ENCODE measurements at regions not wholly inside any gene's neighbourhood (a gene's known extent, or its start where the extent isn't known, plus 50 kb on each side); places are given as distances from the start of the nearest gene placed in this dataset.

DNA sequence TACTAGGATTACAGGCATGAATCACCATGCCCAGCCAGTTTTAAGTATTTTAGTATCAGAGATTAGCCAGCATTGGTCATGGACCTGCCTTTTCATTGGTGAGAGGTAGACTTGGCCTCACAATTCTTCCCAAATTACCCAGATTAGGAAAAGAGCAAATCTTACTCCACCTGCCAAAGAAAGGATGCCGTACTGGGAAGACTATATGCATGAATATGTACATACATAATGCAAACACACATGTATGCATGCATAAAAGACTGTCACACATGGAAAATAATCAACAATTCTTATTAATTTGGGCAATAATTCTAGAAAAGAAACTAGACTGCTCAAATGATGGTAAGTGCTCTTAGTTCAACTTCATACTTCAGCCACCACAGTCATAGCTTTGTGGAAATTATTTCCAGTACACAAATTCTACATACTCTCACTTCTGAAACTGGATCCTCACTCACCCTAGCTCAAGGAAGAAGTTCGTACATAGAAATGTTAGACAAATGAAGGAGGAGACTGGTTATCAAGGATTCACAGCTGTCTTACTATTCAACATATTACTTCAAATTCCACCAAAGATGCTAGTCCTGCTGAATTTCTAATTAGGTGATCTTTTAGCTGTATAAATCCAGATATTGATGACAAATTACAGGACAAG lies 73.7 kb downstream of the MINAR2 start:
- POLR2A ChIA-PET: no interaction called here
- Histone ChIP-seq H3K36me3 (ENCODE audit: control insufficient read depth in 2 of 2, insufficient read depth in 1 of 2, low read length in 2 of 2) (no peaks in the 10 kb centered on the region), H3K9me3 (ENCODE audit: control insufficient read depth, insufficient read depth, low read depth, low read length) (no peaks in the 10 kb centered on the region), H3K27ac (ENCODE audit: extremely low read depth, low read depth, low read length) (no peak overlapping the region), H3K4me1 (ENCODE audit: control insufficient read depth, insufficient read depth, low read length) (no peaks in the 10 kb centered on the region), H3K4me3 (ENCODE audit: low read depth, low read length) (no peak overlapping the region)
- CTCF ChIA-PET: no interaction called here
- TF ChIP-seq ZNF132 (tag by site-specific recombination; IDR thresholded peaks at IDR 0.05; ENCODE audit: borderline replicate concordance) (no peak), ZNF23 (tag by site-specific recombination; IDR thresholded peaks at IDR 0.05; ENCODE audit: borderline replicate concordance) (no peak), ZNF560 (tag by site-specific recombination; IDR thresholded peaks at IDR 0.05; ENCODE audit: borderline replicate concordance) (no peak), GLIS1 (tag by site-specific recombination; IDR thresholded peaks at IDR 0.05) (no peak), ZNF157 (tag by site-specific recombination; IDR thresholded peaks at IDR 0.05) (no peak), ZNF837 (tag by site-specific recombination; IDR thresholded peaks at IDR 0.05) (no peak), ZNF473 (tag by site-specific recombination; IDR thresholded peaks at IDR 0.05) (no peak), ZSCAN16 (tag by site-specific recombination; IDR thresholded peaks at IDR 0.05) (no peak), ZNF624 (tag by site-specific recombination; IDR thresholded peaks at IDR 0.05) (no peak), ZNF768 (tag by site-specific recombination; IDR thresholded peaks at IDR 0.05) (no peak), OVOL3 (tag by site-specific recombination; IDR thresholded peaks at IDR 0.05) (no peak), ZNF610 (tag by site-specific recombination; IDR thresholded peaks at IDR 0.05; ENCODE audit: borderline replicate concordance) (no peak)
- TF ChIP-seq, protein P1, sequence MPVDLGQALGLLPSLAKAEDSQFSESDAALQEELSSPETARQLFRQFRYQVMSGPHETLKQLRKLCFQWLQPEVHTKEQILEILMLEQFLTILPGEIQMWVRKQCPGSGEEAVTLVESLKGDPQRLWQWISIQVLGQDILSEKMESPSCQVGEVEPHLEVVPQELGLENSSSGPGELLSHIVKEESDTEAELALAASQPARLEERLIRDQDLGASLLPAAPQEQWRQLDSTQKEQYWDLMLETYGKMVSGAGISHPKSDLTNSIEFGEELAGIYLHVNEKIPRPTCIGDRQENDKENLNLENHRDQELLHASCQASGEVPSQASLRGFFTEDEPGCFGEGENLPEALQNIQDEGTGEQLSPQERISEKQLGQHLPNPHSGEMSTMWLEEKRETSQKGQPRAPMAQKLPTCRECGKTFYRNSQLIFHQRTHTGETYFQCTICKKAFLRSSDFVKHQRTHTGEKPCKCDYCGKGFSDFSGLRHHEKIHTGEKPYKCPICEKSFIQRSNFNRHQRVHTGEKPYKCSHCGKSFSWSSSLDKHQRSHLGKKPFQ (tag by site-specific recombination; IDR thresholded peaks at IDR 0.05): no peak
- TF ChIP-seq, protein P2, sequence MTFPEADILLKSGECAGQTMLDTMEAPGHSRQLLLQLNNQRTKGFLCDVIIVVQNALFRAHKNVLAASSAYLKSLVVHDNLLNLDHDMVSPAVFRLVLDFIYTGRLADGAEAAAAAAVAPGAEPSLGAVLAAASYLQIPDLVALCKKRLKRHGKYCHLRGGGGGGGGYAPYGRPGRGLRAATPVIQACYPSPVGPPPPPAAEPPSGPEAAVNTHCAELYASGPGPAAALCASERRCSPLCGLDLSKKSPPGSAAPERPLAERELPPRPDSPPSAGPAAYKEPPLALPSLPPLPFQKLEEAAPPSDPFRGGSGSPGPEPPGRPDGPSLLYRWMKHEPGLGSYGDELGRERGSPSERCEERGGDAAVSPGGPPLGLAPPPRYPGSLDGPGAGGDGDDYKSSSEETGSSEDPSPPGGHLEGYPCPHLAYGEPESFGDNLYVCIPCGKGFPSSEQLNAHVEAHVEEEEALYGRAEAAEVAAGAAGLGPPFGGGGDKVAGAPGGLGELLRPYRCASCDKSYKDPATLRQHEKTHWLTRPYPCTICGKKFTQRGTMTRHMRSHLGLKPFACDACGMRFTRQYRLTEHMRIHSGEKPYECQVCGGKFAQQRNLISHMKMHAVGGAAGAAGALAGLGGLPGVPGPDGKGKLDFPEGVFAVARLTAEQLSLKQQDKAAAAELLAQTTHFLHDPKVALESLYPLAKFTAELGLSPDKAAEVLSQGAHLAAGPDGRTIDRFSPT (tag by site-specific recombination; IDR thresholded peaks at IDR 0.05): no peak
- TF ChIP-seq, protein P3, sequence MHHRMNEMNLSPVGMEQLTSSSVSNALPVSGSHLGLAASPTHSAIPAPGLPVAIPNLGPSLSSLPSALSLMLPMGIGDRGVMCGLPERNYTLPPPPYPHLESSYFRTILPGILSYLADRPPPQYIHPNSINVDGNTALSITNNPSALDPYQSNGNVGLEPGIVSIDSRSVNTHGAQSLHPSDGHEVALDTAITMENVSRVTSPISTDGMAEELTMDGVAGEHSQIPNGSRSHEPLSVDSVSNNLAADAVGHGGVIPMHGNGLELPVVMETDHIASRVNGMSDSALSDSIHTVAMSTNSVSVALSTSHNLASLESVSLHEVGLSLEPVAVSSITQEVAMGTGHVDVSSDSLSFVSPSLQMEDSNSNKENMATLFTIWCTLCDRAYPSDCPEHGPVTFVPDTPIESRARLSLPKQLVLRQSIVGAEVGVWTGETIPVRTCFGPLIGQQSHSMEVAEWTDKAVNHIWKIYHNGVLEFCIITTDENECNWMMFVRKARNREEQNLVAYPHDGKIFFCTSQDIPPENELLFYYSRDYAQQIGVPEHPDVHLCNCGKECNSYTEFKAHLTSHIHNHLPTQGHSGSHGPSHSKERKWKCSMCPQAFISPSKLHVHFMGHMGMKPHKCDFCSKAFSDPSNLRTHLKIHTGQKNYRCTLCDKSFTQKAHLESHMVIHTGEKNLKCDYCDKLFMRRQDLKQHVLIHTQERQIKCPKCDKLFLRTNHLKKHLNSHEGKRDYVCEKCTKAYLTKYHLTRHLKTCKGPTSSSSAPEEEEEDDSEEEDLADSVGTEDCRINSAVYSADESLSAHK (tag by site-specific recombination; IDR thresholded peaks at IDR 0.05): no peak

DNA sequence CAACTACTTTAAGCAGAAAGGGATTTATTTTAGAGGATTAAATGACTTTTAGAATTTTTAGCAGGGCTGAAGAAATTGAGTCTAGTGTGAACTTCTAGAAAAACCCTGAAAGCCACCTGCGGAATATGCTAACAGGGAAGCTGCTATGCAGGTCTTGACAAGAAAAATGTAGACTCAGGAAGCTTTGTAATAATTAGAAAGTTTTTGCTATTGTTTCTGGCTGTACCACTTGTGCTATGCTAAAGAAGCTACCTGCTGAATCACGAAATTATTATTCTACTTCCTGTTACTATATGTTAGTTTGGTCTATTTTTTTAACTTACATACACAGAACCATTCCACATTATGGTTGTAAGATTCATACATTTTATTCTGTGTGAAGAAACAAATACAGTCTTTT lies 74.0 kb upstream of the CHSY3 start:
- ChIA-PET CTCF (interaction anchor here (0.9 kb wide), 1 partner anchor 22 kb away, joined by 3 read pairs; no protein-coding TSS in a partner anchor), POLR2A (no interaction called here)
- Histone ChIP-seq H3K27ac (ENCODE audit: extremely low read depth, low read depth, low read length) (no peak overlapping the region), H3K4me3 (ENCODE audit: low read depth, low read length) (no peak overlapping the region), H3K4me1 (ENCODE audit: control insufficient read depth, insufficient read depth, low read length) (no peaks in the 10 kb centered on the region), H3K9me3 (ENCODE audit: control insufficient read depth, insufficient read depth, low read depth, low read length) (no peaks in the 10 kb centered on the region), H3K36me3 (ENCODE audit: control insufficient read depth in 2 of 2, insufficient read depth in 1 of 2, low read length in 2 of 2) (no peaks in the 10 kb centered on the region)
- TF ChIP-seq, protein P4, sequence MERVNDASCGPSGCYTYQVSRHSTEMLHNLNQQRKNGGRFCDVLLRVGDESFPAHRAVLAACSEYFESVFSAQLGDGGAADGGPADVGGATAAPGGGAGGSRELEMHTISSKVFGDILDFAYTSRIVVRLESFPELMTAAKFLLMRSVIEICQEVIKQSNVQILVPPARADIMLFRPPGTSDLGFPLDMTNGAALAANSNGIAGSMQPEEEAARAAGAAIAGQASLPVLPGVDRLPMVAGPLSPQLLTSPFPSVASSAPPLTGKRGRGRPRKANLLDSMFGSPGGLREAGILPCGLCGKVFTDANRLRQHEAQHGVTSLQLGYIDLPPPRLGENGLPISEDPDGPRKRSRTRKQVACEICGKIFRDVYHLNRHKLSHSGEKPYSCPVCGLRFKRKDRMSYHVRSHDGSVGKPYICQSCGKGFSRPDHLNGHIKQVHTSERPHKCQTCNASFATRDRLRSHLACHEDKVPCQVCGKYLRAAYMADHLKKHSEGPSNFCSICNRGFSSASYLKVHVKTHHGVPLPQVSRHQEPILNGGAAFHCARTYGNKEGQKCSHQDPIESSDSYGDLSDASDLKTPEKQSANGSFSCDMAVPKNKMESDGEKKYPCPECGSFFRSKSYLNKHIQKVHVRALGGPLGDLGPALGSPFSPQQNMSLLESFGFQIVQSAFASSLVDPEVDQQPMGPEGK (tag by site-specific recombination; IDR thresholded peaks at IDR 0.05): no peak
- TF ChIP-seq, protein P5, sequence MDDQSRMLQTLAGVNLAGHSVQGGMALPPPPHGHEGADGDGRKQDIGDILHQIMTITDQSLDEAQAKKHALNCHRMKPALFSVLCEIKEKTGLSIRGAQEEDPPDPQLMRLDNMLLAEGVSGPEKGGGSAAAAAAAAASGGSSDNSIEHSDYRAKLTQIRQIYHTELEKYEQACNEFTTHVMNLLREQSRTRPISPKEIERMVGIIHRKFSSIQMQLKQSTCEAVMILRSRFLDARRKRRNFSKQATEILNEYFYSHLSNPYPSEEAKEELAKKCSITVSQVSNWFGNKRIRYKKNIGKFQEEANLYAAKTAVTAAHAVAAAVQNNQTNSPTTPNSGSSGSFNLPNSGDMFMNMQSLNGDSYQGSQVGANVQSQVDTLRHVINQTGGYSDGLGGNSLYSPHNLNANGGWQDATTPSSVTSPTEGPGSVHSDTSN (CRISPR knock-in tag; IDR thresholded peaks at IDR 0.05): no peak
- TF ChIP-seq FEZF1 (tag by site-specific recombination; IDR thresholded peaks at IDR 0.05) (no peak), ZNF302 (tag by site-specific recombination; IDR thresholded peaks at IDR 0.05; ENCODE audit: low read depth) (no peak), ZIC2 (tag by site-specific recombination; IDR thresholded peaks at IDR 0.05) (no peak), GLI4 (tag by site-specific recombination; IDR thresholded peaks at IDR 0.05) (no peak), TCF7L2 (IDR thresholded peaks at IDR 0.05; ENCODE audit: borderline replicate concordance, low read depth, low read length) (no peak)
- TF ChIP-seq, protein P6, sequence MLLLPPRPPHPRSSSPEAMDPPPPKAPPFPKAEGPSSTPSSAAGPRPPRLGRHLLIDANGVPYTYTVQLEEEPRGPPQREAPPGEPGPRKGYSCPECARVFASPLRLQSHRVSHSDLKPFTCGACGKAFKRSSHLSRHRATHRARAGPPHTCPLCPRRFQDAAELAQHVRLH (tag by site-specific recombination; IDR thresholded peaks at IDR 0.05): no peak
- TF ChIP-seq, protein P7, sequence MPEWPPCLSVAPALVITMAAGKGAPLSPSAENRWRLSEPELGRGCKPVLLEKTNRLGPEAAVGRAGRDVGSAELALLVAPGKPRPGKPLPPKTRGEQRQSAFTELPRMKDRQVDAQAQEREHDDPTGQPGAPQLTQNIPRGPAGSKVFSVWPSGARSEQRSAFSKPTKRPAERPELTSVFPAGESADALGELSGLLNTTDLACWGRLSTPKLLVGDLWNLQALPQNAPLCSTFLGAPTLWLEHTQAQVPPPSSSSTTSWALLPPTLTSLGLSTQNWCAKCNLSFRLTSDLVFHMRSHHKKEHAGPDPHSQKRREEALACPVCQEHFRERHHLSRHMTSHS (tag by site-specific recombination; IDR thresholded peaks at IDR 0.05): no peak
